DOHH2 (cell line): ENCODE measurements at regions not wholly inside any gene's neighbourhood (a gene's known extent, or its start where the extent isn't known, plus 50 kb on each side); places are given as distances from the start of the nearest gene placed in this dataset.

Source experiments
- CTCF ChIP-seq: fragments of 200-600 bp; sonication (generic); IDR thresholded peaks from one replicate; pipeline ENCODE4 v1.5.1; 2014; ENCODE audit warnings: antibody characterized with exemption, mild to moderate bottlenecking, low read depth, low read length; ENCODE audit not compliant: poor library complexity, severe bottlenecking
- EZH2phosphoT487 ChIP-seq: fragments of 200-600 bp; sonication (generic); IDR thresholded peaks from 2 replicates; pipeline ENCODE4 v1.6.1; 2017; ENCODE audit warnings: borderline replicate concordance, mild to moderate bottlenecking, antibody characterized with exemption, low read length, moderate library complexity, mixed read lengths

DNA sequence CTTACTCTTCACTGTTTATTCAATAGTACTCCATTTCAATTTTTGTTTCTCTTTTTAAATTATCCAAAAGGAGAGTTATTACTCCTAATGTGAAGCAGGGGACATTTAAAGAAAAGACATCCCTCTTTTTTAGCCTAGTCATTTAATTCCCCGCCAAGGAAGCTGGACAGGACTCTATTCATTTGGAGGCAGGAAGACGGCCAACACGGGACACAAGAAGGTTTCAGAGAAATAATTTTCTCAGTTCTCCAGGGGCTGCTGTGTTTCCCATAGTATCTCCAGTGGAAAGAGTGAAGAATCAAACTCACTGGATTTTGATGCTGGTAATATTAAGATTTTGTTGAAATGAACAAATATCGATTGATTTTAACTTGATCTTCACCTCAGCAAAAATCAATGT, 833.7 kb downstream of the ROBO2 start:
- TF ChIP-seq CTCF (no peak), EZH2phosphoT487 (no peak)
